Karpas-422 (cell line): ENCODE measurements at regions not wholly inside any gene's neighbourhood (a gene's known extent, or its start where the extent isn't known, plus 50 kb on each side); places are given as distances from the start of the nearest gene placed in this dataset.

Experiments used
- DNase-seq: peaks from one replicate; pipeline ENCODE4 v3.0.0-alpha.2; 2015
- H2AFZ ChIP-seq: fragments of 200-600 bp; sonication (generic); 2 replicates; pipeline ENCODE4 v1.6.1; 2014; ENCODE audit warnings: antibody characterized with exemption, low read length, mixed read lengths
- H3K27ac ChIP-seq: fragments of 200-600 bp; sonication (generic); 2 replicates; pipeline ENCODE4 v1.5.1; 2014; ENCODE audit warnings: mild to moderate bottlenecking, low read length, moderate library complexity
- H3K27me3 ChIP-seq: fragments of 200-600 bp; sonication (generic); 2 replicates; pipeline ENCODE4 v1.6.1; 2014; ENCODE audit warnings: low read length, mixed read lengths
- H3K36me3 ChIP-seq: fragments of 200-600 bp; sonication (generic); 2 replicates; pipeline ENCODE4 v1.6.1; 2014; ENCODE audit warnings: low read length, mixed read lengths; ENCODE audit not compliant: insufficient read depth
- H3K4me1 ChIP-seq: fragments of 200-600 bp; sonication (generic); 2 replicates; pipeline ENCODE4 v1.6.1; 2014; ENCODE audit warnings: mild to moderate bottlenecking, low read length, mixed read lengths
- H3K4me2 ChIP-seq: fragments of 200-600 bp; sonication (generic); 2 replicates; pipeline ENCODE4 v1.6.1; 2014; ENCODE audit warnings: low read length, low read depth, mild to moderate bottlenecking; ENCODE audit not compliant: poor library complexity, severe bottlenecking
- H3K4me3 ChIP-seq: fragments of 200-600 bp; sonication (generic); 2 replicates; pipeline ENCODE4 v1.5.1; 2014; ENCODE audit warnings: mild to moderate bottlenecking, antibody characterized with exemption, low read length, mixed read lengths
- H3K79me2 ChIP-seq: fragments of 200-600 bp; sonication (generic); 2 replicates; pipeline ENCODE4 v1.6.1; 2014; ENCODE audit warnings: mild to moderate bottlenecking, low read length, mixed read lengths
- H3K9ac ChIP-seq: fragments of 200-600 bp; sonication (generic); 2 replicates; pipeline ENCODE4 v1.6.0; 2014; ENCODE audit warnings: low read length
- H3K9me2 ChIP-seq: fragments of 200-600 bp; sonication (generic), shearing (Covaris generic); replicated peaks from 2 replicates; pipeline ENCODE4 v1.6.0; 2014; ENCODE audit warnings: mild to moderate bottlenecking, low read length, moderate library complexity; ENCODE audit not compliant: insufficient read depth
- H3K9me3 ChIP-seq: fragments of 300-700, 200-600 bp; sonication (generic); 2 replicates; pipeline ENCODE4 v1.6.1; 2014; ENCODE audit warnings: low read length, mixed read lengths
- H4K20me1 ChIP-seq: fragments of 200-600 bp; sonication (generic); 2 replicates; pipeline ENCODE4 v1.6.1; 2014; ENCODE audit warnings: mild to moderate bottlenecking, antibody characterized with exemption, low read length, low read depth; ENCODE audit not compliant: insufficient read depth

GRCh38 chr6:15755526-15755925 lies 92.7 kb upstream of the DTNBP1 start:
- no peak overlapping the region for H3K27ac ChIP-seq
- no peak overlapping the region for H3K4me2 ChIP-seq
- H3K9me3 ChIP-seq: no peaks in the 10 kb centered on the region
- no peak overlapping the region for H3K4me3 ChIP-seq
- H2AFZ ChIP-seq: no peak overlapping the region
- H3K9ac ChIP-seq: no peak overlapping the region
- H3K9me2 ChIP-seq: no peaks in the 10 kb centered on the region
- H3K4me1 ChIP-seq: no peaks in the 10 kb centered on the region
- H3K79me2 ChIP-seq: no peaks in the 10 kb centered on the region
- no peaks in the 10 kb centered on the region for H3K36me3 ChIP-seq
- no peaks in the 10 kb centered on the region for H3K27me3 ChIP-seq
- no peak for DNase-seq
- no peaks in the 10 kb centered on the region for H4K20me1 ChIP-seq

GRCh38 chr6:15754706-15755079 lies 91.9 kb upstream of the DTNBP1 start:
- H4K20me1 ChIP-seq: no peaks in the 10 kb centered on the region
- no peak overlapping the region for H2AFZ ChIP-seq
- no peaks in the 10 kb centered on the region for H3K4me1 ChIP-seq
- no peaks in the 10 kb centered on the region for H3K27me3 ChIP-seq
- H3K79me2 ChIP-seq: no peaks in the 10 kb centered on the region
- no peaks in the 10 kb centered on the region for H3K9me2 ChIP-seq
- no peak overlapping the region for H3K4me3 ChIP-seq
- DNase-seq: no peak
- H3K36me3 ChIP-seq: no peaks in the 10 kb centered on the region
- no peak overlapping the region for H3K9ac ChIP-seq
- H3K4me2 ChIP-seq: no peak overlapping the region
- H3K9me3 ChIP-seq: no peaks in the 10 kb centered on the region
- H3K27ac ChIP-seq: no peak overlapping the region

DNA sequence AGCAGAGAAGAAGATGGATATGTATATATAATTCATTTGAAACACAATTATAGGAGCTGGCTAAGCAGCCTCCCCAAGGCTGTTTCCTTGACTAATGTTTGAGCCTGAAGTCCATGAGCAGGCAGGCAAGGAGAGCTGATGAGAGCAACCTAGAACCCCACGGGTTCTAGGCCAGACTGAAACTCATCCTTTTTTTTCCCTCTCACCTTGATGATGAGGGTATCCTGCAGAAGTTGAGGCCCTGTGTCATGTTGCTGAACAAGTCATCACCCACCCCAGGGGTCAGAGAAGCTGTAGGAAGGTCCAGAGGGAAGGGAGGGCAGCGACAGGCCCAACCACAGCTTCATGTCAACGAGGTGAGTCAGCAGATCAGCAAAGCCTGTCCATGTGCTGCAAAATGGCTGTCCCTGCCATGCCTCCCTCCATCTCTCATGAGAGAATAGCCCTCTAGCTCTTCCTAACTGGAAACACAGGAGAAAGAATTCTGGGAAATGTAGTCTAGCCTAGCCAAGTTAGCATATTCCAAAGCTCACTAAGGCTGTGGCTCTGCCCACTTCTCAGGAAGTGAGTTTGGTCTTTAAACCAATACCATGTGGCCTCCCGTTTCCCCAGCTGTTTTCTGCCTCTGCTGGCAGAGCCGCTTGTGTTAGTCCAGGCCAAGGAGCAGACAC lies 91.3 kb upstream of the DTNBP1 start:
- H3K4me3 ChIP-seq: no peak overlapping the region
- no peaks in the 10 kb centered on the region for H3K27me3 ChIP-seq
- H3K27ac ChIP-seq: no peak overlapping the region
- H3K36me3 ChIP-seq: no peaks in the 10 kb centered on the region
- no peaks in the 10 kb centered on the region for H3K9me2 ChIP-seq
- H4K20me1 ChIP-seq: no peaks in the 10 kb centered on the region
- no peak for DNase-seq
- no peaks in the 10 kb centered on the region for H3K9me3 ChIP-seq
- H3K79me2 ChIP-seq: no peaks in the 10 kb centered on the region
- H2AFZ ChIP-seq: no peak overlapping the region
- no peaks in the 10 kb centered on the region for H3K4me1 ChIP-seq
- no peak overlapping the region for H3K9ac ChIP-seq
- H3K4me2 ChIP-seq: no peak overlapping the region

DNA sequence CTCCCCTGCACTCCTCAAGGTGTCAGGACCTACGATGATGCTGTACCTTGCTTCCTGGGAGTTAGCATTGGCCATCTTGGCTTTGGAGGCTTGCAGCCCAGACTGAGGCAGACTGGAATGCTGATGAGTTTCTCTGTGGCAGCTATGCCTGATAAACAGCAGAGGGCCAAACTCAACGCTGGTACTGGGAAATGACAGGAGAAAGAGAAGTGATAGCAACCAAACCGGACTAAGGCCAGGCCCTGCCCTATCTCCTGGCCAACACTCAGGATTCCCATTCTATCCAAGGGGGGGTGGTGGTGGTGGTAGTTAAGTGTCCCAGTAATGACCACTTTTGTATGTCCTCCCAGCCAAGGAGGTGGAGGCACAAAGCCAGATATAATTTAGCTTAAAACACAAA lies 90.0 kb upstream of the DTNBP1 start:
- Histone ChIP-seq H3K4me2 (no peak overlapping the region), H2AFZ (no peak overlapping the region)

DNA sequence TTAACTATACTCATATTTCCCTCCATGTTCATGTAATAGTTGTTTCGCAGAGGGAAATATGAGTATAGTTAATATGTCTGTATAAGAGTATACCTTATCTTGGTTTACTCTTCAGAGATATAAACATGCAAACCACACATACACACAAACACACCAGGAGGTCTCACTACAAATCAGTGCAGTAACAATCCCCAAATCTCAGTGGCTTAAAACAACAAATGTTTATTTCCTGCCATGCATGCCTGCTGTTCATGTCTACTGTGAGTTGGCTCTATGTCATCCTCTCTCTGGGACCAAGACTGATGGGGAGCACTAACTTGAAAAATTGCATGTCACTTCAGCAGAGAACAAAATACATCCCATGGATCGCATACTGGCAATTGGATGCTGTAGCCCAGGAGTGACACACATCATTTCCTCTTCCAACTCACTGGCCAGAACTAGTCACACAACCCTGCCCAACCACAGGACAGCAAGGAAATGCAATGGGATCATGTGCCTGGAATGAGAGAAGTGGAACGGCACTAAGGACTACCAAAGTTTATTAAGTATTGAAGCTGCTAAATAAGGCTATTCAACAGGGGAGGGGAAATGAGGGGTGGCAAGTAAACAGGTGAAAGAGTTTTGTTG lies 89.0 kb upstream of the DTNBP1 start:
- H3K4me2 ChIP-seq: no peak overlapping the region
- no peaks in the 10 kb centered on the region for H3K4me1 ChIP-seq
- no peaks in the 10 kb centered on the region for H3K27me3 ChIP-seq
- H3K4me3 ChIP-seq: no peak overlapping the region
- no peak overlapping the region for H3K9ac ChIP-seq
- H4K20me1 ChIP-seq: no peaks in the 10 kb centered on the region
- no peaks in the 10 kb centered on the region for H3K9me2 ChIP-seq
- H3K36me3 ChIP-seq: no peaks in the 10 kb centered on the region
- no peak for DNase-seq
- no peaks in the 10 kb centered on the region for H3K79me2 ChIP-seq
- no peak overlapping the region for H3K27ac ChIP-seq
- H2AFZ ChIP-seq: no peak overlapping the region
- no peaks in the 10 kb centered on the region for H3K9me3 ChIP-seq

More for the DNA sequence above, 90.0 kb upstream of the DTNBP1 start:
- no peak for DNase-seq
- Histone ChIP-seq H4K20me1 (no peaks in the 10 kb centered on the region), H3K27ac (no peak overlapping the region), H3K4me3 (no peak overlapping the region), H3K4me1 (no peaks in the 10 kb centered on the region), H3K9me2 (no peaks in the 10 kb centered on the region), H3K27me3 (no peaks in the 10 kb centered on the region), H3K9ac (no peak overlapping the region), H3K9me3 (no peaks in the 10 kb centered on the region), H3K79me2 (no peaks in the 10 kb centered on the region), H3K36me3 (no peaks in the 10 kb centered on the region)

DNA sequence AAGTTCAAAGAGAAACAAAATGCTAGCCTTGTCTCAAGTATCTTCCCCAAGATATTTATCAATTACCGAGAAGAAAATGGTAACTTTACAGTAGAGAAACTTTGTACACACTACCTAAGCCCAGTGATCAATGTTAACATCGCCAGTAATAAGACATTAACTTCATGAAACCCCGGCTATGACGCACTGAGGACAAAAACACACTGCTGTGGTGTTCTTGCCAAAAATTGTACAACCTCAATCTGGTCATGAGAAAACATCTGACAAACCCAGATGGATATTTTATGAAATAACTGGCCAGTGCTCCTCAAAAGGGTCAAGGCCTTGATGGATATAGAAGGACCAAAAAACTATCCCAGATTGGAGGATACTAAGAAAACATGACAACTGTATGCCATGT lies 85.5 kb upstream of the DTNBP1 start:
- Histone ChIP-seq H3K9ac (no peak overlapping the region), H3K27ac (no peak overlapping the region), H3K27me3 (no peaks in the 10 kb centered on the region), H3K79me2 (no peaks in the 10 kb centered on the region), H3K9me3 (no peaks in the 10 kb centered on the region), H2AFZ (no peak overlapping the region), H3K4me2 (no peak overlapping the region), H4K20me1 (no peaks in the 10 kb centered on the region), H3K4me1 (no peaks in the 10 kb centered on the region), H3K4me3 (no peak overlapping the region), H3K9me2 (no peaks in the 10 kb centered on the region), H3K36me3 (no peaks in the 10 kb centered on the region)
- DNase-seq: no peak

DNA sequence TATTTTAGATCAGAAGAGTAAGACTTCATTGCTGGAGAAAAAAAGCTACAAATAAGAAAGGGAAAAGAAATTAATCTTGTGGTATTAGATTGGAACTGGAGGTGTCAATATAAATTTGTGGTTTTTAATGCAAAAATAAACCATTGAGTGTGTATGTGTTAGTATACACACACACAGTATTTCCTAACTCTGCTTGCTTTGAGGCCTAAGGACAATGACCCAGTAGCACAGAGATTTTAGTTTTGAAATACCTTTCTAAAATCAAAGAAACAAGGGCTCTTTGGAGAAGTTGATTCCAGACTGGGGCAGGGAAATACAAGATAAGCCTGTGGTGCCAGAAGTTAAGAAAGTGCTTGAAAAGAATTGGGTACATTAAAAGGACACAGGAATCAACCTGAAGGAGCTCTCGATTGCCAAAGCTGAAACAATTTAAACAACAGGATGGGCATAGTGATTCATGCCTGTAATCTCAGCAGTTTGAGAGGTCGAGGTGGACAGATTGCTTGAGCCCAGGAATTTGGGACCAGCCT lies 84.6 kb upstream of the DTNBP1 start:
- no peaks in the 10 kb centered on the region for H3K9me2 ChIP-seq
- no peaks in the 10 kb centered on the region for H4K20me1 ChIP-seq
- H3K79me2 ChIP-seq: no peaks in the 10 kb centered on the region
- H3K4me2 ChIP-seq: no peak overlapping the region
- H3K27ac ChIP-seq: no peak overlapping the region
- no peaks in the 10 kb centered on the region for H3K27me3 ChIP-seq
- H3K4me1 ChIP-seq: no peaks in the 10 kb centered on the region
- H3K9ac ChIP-seq: no peak overlapping the region
- DNase-seq: no peak
- H3K4me3 ChIP-seq: no peak overlapping the region
- H3K36me3 ChIP-seq: no peaks in the 10 kb centered on the region
- no peaks in the 10 kb centered on the region for H3K9me3 ChIP-seq
- H2AFZ ChIP-seq: no peak overlapping the region

DNA sequence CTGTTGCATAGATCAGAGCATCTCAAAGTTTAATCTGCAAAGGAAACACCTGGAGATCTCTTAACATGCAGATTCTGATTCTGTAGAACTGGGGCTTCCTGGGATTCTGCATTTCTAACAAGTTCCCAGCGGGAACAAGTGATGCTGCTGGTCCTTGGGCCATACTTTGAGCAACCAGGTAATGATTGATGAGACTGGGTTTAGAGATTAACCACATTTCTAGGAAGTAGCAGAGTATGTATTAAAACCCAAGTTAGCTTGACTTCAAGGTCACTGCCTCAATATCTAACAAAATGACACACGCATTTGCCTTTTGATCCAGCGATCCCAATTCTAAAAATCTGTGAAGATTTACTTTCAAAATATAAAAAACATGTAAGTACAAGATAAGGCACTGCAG lies 83.0 kb upstream of the DTNBP1 start:
- H3K79me2 ChIP-seq: no peaks in the 10 kb centered on the region
- DNase-seq: no peak
- H3K27me3 ChIP-seq: no peaks in the 10 kb centered on the region
- no peaks in the 10 kb centered on the region for H3K9me2 ChIP-seq
- H3K9me3 ChIP-seq: no peaks in the 10 kb centered on the region
- H2AFZ ChIP-seq: no peak overlapping the region
- no peak overlapping the region for H3K4me3 ChIP-seq
- H3K4me2 ChIP-seq: no peak overlapping the region
- no peaks in the 10 kb centered on the region for H4K20me1 ChIP-seq
- H3K36me3 ChIP-seq: no peaks in the 10 kb centered on the region
- no peak overlapping the region for H3K9ac ChIP-seq
- H3K4me1 ChIP-seq: no peaks in the 10 kb centered on the region
- H3K27ac ChIP-seq: no peak overlapping the region
